Neural crest cell (in vitro differentiated cells): ENCODE measurements at regions not wholly inside any gene's neighbourhood (a gene's known extent, or its start where the extent isn't known, plus 50 kb on each side); places are given as distances from the start of the nearest gene placed in this dataset.

ENCODE experiments used
- DNase-seq: peaks from one replicate; pipeline ENCODE4 v3.0.0; 2021; ENCODE audit warnings: low read depth, mixed read lengths, low spot score
- H3K27ac Mint-ChIP-seq: one replicate; pipeline ENCODE4 v1.8.0; 2021; ENCODE audit warnings: mild to moderate bottlenecking, mixed read lengths; ENCODE audit not compliant: unreplicated experiment
- H3K27me3 Mint-ChIP-seq: 2 replicates; pipeline ENCODE4 v1.8.0; 2021; ENCODE audit warnings: low read depth, mild to moderate bottlenecking, mixed read lengths
- H3K36me3 Mint-ChIP-seq: 2 replicates; pipeline ENCODE4 v1.8.0; 2021; ENCODE audit warnings: low read depth, mild to moderate bottlenecking, mixed read lengths
- H3K4me1 Mint-ChIP-seq: 2 replicates; pipeline ENCODE4 v1.8.0; 2021; ENCODE audit warnings: mixed read lengths
- H3K4me3 Mint-ChIP-seq: one replicate; pipeline ENCODE4 v1.8.0; 2021; ENCODE audit warnings: mild to moderate bottlenecking, mixed read lengths
- H3K9me3 Mint-ChIP-seq: 2 replicates; pipeline ENCODE4 v1.8.0; 2021; ENCODE audit warnings: mixed read lengths
- CTCF ChIP-seq: fragments of 200-600 bp; sonication (generic); conservative IDR thresholded peaks from 2 replicates; pipeline ENCODE4 v1.5.0; 2021; ENCODE audit warnings: antibody characterized with exemption, mild to moderate bottlenecking

GRCh38 chr2:107323946-107324565, 438.1 kb upstream of the ST6GAL2 start:
- Mint-ChIP-seq H3K9me3 (peaks cover 14% of the 10 kb centered on the region), H3K4me1 (peaks cover 13% of the 10 kb centered on the region), H3K4me3 (no peak overlapping the region), H3K27me3 (no peaks in the 10 kb centered on the region), H3K36me3 (peaks cover 5% of the 10 kb centered on the region), H3K27ac (no peak overlapping the region)
- no peak for DNase-seq
- no peak for TF ChIP-seq CTCF

GRCh38 chr2:107325981-107326786, 440.2 kb upstream of the ST6GAL2 start:
- Mint-ChIP-seq H3K4me3 (no peak overlapping the region), H3K27ac (peak overlapping the region; percentile 52), H3K4me1 (peaks cover 13% of the 10 kb centered on the region), H3K9me3 (peaks cover 14% of the 10 kb centered on the region), H3K27me3 (no peaks in the 10 kb centered on the region), H3K36me3 (peaks cover 8% of the 10 kb centered on the region)
- no peak for TF ChIP-seq CTCF
- DNase-seq: no peak

GRCh38 chr2:107334306-107334705, 448.3 kb upstream of the ST6GAL2 start:
- TF ChIP-seq CTCF: no peak
- no peak for DNase-seq
- Mint-ChIP-seq H3K27ac (no peak overlapping the region), H3K27me3 (no peaks in the 10 kb centered on the region), H3K36me3 (peaks cover 3% of the 10 kb centered on the region), H3K4me1 (peaks cover 15% of the 10 kb centered on the region), H3K9me3 (peaks cover 6% of the 10 kb centered on the region), H3K4me3 (no peak overlapping the region)

- H3K36me3 Mint-ChIP-seq: no peaks in the 10 kb centered on the region
- no peak for DNase-seq
- no peak overlapping the region for H3K27ac Mint-ChIP-seq
- peaks cover 15% of the 10 kb centered on the region for H3K4me1 Mint-ChIP-seq
- H3K9me3 Mint-ChIP-seq: peaks cover 3% of the 10 kb centered on the region
- H3K4me3 Mint-ChIP-seq: no peak overlapping the region
- no peaks in the 10 kb centered on the region for H3K27me3 Mint-ChIP-seq
- no peak for TF ChIP-seq CTCF
Measured at GRCh38 chr2:107336526-107336925, 450.6 kb upstream of the ST6GAL2 start.

- Mint-ChIP-seq H3K27me3 (no peaks in the 10 kb centered on the region), H3K36me3 (no peaks in the 10 kb centered on the region), H3K27ac (peak overlapping the region; percentile 19), H3K4me1 (peaks cover 15% of the 10 kb centered on the region), H3K9me3 (no peaks in the 10 kb centered on the region), H3K4me3 (no peak overlapping the region)
- no peak for DNase-seq
- no peak for TF ChIP-seq CTCF
Measured at GRCh38 chr2:107337209-107337898, 451.4 kb upstream of the ST6GAL2 start.
